HG03097 (cell line): ENCODE measurements at regions not wholly inside any gene's neighbourhood (a gene's known extent, or its start where the extent isn't known, plus 50 kb on each side); places are given as distances from the start of the nearest gene placed in this dataset.
"Not testable (repeated sequence)": the region's sequence is repeated elsewhere in the genome, so short reads cannot be mapped to it uniquely, and the experiment has no call there.

Source experiments
- ATAC-seq: cut with Tn5 transposase; IDR thresholded peaks from one replicate; pipeline ENCODE4 v1.9.1; 2021; ENCODE audit not compliant: unreplicated experiment, low FRiP score

- no peak for ATAC-seq
Observed at GRCh38 chr4:181018913-181019312, 1224.3 kb upstream of the TENM3 start.

DNA sequence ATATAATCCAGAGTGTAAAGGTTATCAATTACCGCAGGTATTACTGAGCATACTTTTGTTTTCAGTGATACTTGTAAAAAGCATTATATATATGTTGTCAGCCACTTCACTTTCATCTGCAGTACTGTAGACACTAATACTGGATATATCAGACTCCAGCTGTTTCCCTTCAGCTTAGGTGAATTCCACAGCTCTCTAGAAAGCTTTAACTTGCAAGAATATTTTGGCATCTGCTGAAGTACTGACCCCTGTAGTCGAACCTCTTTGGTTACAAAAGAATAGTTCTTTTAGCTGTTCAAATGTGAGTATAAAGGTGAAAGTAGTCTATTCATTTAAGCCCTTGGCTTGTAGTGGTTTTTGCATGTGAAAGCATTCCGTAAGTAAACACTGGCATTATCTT is 1222.7 kb upstream of the TENM3 start:
- ATAC-seq, result no peak

DNA sequence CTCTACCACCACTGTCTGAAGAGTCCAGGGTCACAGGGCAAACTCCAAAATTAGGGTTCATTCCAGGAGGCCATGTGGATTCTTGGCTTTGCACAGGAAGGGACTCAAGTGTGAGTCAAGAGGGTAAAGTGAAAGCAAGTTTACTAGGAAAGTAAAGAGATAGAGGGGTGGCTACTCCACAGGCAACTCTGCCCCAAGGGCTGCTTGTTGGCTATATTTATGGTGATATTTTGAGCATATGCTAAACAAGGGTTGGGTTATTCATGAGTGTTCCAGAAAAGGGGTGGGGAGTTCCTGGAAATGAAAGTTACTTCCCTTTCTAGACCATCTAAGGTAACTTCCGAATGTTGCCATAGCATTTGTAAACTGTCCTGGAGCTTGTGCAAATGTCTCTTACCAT is 1222.0 kb upstream of the TENM3 start:
- ATAC-seq, result no peak

DNA sequence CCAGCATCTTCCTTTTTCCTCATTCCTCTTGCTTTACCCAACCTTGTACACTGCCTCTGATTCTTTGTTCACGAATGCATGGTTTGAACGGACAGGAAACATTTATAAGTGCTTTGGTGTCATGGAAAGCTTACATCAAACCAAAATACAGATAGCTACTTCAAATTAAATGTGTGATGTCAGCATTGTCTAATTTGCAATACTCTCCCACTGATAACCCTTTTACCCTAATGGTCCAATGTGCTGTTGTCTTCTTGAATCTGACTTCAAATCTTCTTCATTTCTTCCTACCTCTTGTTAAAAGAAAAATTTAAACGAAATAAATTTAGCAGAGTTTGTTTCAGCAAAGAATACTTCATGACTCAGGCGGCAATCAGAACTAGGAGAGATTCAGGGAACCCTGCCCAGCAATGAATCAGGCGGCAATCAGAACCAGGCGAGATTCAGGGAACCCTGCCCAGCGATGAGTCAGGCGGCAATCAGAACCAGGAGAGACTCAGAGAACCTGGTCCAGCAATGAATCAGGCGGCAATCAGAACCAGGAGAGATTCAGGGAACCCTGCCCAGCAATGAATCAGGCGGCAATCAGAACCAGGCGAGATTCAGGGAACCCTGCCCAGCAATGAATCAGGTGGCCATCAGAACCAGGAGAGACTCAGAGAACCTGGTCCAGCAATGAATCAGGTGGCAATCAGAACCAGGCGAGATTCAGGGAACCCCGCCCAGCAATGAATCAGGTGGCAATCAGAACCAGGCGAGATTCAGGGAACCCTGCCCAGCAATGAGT is 1212.9 kb upstream of the TENM3 start:
- not testable (repeated sequence) for ATAC-seq

GRCh38 chr4:181030961-181031360 is 1212.2 kb upstream of the TENM3 start:
- ATAC-seq, result no peak

- ATAC-seq, result no peak
Observed at GRCh38 chr4:181043486-181043885, 1199.7 kb upstream of the TENM3 start.

DNA sequence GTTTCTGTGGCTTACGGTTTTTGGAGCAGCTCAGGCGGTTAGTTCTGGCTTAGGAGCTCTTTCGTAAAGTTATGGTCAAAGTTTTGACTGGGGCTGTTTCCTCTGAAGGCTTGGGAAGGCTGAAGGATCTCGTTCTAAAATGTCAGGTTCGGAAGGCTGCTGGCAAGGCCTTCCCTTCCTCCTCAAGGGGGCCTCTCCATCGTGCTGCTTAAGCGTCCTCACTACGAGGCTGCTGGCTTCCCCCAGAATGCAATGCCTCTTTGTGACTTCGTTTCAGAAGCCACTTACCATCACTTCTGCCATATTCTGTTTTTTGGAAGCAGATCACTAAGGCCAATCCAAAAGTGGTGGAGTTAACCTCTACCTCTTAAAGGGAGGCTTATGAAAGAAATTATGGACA is 1196.4 kb upstream of the TENM3 start:
- no peak for ATAC-seq

DNA sequence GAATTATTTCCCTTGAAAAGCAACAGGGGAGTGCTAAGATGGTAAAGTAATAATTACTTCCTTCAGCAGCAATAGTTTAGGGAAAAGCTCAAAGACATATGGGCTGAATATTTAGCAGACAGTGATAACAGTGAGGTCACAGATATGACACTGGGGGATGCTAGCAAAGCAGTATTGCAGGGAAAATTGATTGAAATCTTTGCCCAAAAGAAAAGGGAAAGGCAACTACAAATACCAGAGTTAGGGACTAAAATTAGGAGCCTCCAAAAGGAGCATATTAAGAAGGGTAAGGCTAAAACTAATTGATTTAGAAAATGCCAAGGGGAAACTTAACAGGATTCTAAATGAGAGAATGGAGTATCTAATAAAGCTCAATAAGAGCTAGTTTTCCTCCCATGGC is 1191.3 kb upstream of the TENM3 start:
- ATAC-seq, result no peak

GRCh38 chr4:181061787-181062186 is 1181.4 kb upstream of the TENM3 start:
- ATAC-seq, result no peak

DNA sequence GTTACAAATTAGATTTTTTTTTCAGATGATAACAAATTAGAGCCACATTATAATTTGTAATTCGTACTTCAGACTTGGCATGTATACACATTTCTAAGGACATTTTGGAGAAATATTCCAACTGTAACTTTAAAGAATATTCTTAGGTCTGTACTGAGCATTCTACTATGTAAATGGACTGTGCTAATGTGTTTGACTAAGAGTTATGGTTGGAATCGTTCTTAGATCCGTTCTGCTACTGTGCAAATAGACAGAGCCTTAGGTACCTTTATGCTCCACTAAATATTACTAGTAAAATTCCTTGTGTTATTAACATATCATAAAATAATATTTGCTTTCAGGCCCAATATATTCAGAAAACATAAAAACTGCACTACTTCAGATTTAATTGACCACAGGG is 1180.0 kb upstream of the TENM3 start:
- no peak for ATAC-seq

GRCh38 chr4:181077341-181077740 is 1165.9 kb upstream of the TENM3 start:
- ATAC-seq, result no peak

GRCh38 chr4:181078196-181078595 is 1165.0 kb upstream of the TENM3 start:
- no peak for ATAC-seq

DNA sequence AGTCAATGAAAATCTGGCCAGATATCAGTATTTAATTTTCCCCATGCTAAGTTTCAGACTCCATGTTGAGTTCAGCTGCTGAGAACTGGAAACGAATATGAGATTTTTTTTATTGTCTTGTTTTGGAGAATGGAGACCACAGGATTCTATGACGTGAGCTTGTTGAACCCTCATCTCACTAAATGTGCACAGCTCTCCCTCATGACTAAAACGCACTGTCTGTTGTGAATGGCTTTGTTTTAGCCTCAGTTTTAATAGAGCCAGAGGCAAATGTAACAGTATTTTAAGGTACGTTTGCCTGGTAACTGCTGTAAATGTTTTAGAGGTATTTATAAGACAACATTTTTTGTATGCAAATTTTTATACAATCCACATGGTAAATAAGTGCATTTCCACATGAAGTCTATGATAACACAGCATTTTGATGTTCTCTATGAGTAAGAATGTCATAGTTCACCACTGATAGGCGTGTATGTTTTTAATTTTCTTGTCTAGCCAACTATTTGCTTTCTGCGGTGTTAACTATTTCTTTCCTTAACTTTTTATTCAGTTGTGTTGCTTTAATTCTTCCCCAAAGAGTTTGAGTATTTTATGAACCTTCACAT is 1159.3 kb upstream of the TENM3 start:
- no peak for ATAC-seq

DNA sequence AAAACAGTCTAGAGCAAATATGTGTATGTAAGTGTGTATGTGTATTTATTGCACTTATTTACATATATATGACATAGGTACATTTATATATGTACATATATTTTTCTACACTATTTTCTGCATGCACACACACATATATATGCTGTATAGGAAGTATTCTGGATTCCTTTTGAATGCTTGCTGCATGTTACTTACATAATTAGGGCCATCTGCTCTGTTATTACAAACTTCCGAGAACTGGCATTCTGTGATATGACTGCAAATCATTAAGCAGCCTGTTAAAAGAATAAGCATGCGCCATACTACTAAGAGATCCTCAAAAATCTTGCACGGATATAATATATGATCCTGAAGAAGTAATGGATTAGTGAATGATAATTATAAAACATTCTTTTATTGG is 1157.6 kb upstream of the TENM3 start:
- ATAC-seq, result no peak

DNA sequence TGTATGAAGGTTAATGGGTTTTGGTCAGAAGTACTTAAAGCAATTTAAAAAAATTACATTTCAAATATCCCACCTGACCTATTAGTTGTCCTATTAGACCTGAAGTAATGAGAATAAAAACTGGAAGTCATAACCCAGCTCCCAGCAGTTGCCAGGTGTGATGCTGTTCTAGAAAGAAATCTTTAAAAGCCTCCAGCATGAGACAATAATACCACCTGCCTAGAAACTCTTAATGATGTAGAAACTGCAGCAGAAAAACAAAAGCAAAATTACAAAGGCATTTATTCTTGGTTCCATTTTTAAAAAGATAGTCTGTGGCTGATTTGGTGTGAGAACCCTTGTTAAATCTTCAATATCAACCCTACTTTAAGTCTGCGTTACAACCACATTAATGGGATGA is 1137.7 kb upstream of the TENM3 start:
- ATAC-seq, result no peak

- no peak for ATAC-seq
Observed at GRCh38 chr4:181106398-181106797, 1136.8 kb upstream of the TENM3 start.

- ATAC-seq, result no peak
Observed at GRCh38 chr4:181108237-181108636, 1135.0 kb upstream of the TENM3 start.

DNA sequence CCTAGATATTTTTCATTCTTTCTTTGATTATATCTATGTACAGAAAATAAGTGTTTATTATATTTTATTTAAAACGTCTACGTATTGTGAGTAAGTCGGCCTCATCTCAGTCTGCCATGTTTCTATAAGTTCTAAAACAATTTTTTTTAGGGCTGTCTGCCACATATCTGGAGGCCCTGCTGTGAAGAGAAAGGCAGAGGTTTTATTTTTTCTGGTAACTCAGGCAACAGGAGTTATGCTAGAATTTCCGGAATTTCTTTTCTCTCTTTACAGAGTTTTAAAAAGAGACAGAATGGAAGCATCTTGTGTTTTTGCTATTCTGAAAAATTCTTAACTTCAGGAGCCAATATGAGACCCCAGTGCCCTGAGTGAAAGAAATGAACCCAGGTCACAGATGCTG is 1124.0 kb upstream of the TENM3 start:
- ATAC-seq, result no peak

- ATAC-seq, result no peak
Observed at GRCh38 chr4:181121733-181122132, 1121.5 kb upstream of the TENM3 start.

DNA sequence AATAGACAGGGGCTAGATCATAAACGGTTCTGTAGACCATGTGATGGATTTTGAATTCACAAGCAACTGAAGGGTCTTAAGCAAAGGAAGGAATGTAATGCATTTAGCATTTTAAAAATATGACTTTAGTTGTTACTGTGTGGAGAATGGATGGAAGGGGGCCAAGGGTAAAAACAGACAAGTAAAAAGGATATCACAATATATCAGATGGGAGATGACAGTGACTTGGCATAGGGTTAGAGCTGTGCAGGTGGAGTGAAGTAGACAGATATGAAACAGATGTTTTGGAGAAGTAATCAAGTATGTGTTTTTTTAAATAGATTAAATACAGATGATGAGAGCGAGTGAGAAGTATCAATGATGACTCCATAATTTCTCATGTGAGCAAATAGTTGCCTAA is 1116.0 kb upstream of the TENM3 start:
- ATAC-seq, result no peak

DNA sequence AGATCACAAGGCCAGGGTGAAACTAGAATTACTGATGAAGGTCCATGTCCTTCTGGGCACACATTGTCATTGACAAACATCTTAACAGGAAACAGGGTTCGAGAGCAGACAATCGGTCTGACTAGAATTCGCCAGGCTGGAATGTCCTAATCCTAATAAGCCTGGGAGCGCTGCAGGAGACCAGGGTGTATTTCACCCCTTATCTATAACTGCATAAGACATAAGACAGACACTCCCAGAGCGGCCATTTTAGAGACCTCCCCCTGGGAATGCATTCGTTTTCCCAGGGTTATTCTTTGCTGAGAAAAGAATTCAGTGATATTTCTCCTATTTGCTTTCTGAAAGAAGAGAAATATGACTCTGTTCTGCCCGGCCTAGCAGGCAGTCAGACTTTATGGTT is 1112.9 kb upstream of the TENM3 start:
- ATAC-seq, result not testable (repeated sequence)

- ATAC-seq, result no peak
Observed at GRCh38 chr4:181137351-181137750, 1105.9 kb upstream of the TENM3 start.
